RKO (cell line): ENCODE measurements at regions not wholly inside any gene's neighbourhood (a gene's known extent, or its start where the extent isn't known, plus 50 kb on each side); places are given as distances from the start of the nearest gene placed in this dataset.
"Not testable (repeated sequence)": the region's sequence is repeated elsewhere in the genome, so short reads cannot be mapped to it uniquely, and the experiment has no call there.

ENCODE experiments used
- DNase-seq: peaks from one replicate; pipeline ENCODE4 v3.0.0-alpha.2; 2016; ENCODE audit warnings: low spot score

GRCh38 chr1:10867914-10868598, 71.6 kb upstream of the CASZ1 start:
- DNase-seq: peak; percentile 11

GRCh38 chr1:10868599-10868965, 72.1 kb upstream of the CASZ1 start:
- DNase-seq: no peak

GRCh38 chr1:10869933-10870332, 73.5 kb upstream of the CASZ1 start:
- DNase-seq: no peak

GRCh38 chr1:10870493-10871096, 74.1 kb upstream of the CASZ1 start:
- DNase-seq: no peak

GRCh38 chr1:10873189-10873588, 76.7 kb upstream of the CASZ1 start:
- DNase-seq: no peak

GRCh38 chr1:10874351-10874750, 77.9 kb upstream of the CASZ1 start:
- no peak for DNase-seq

- DNase-seq: no peak
These were observed 81.4 kb upstream of the CASZ1 start for GRCh38 chr1:10877894-10878293.

- DNase-seq: no peak
These were observed 82.0 kb upstream of the CASZ1 start for GRCh38 chr1:10878469-10878868.

- no peak for DNase-seq
These were observed 83.6 kb upstream of the CASZ1 start for GRCh38 chr1:10880063-10880462.

GRCh38 chr1:10881046-10881445, 84.6 kb upstream of the CASZ1 start:
- no peak for DNase-seq

- no peak for DNase-seq
These were observed 85.6 kb upstream of the CASZ1 start for GRCh38 chr1:10882069-10882468.

GRCh38 chr1:10887032-10887431, 90.6 kb upstream of the CASZ1 start:
- not testable (repeated sequence) for DNase-seq

- no peak for DNase-seq
These were observed 91.8 kb upstream of the CASZ1 start for GRCh38 chr1:10888291-10888690.

- no peak for DNase-seq
These were observed 92.6 kb upstream of the CASZ1 start for GRCh38 chr1:10888791-10889649.

- no peak for DNase-seq
These were observed 93.4 kb upstream of the CASZ1 start for GRCh38 chr1:10889650-10890353.

- DNase-seq: no peak
These were observed 94.1 kb upstream of the CASZ1 start for GRCh38 chr1:10890491-10891071.

GRCh38 chr1:10891091-10891490, 94.6 kb upstream of the CASZ1 start:
- DNase-seq: no peak

GRCh38 chr1:10892138-10893065, 96.0 kb upstream of the CASZ1 start:
- DNase-seq: no peak

GRCh38 chr1:10895621-10896020, 99.2 kb upstream of the CASZ1 start:
- DNase-seq: no peak

- no peak for DNase-seq
These were observed 100.2 kb upstream of the CASZ1 start for GRCh38 chr1:10896673-10897072.
